PC-3 (cell line): ENCODE measurements at regions not wholly inside any gene's neighbourhood (a gene's known extent, or its start where the extent isn't known, plus 50 kb on each side); places are given as distances from the start of the nearest gene placed in this dataset.
A peak's percentile ranks its signal among the peaks of the same experiment; 100 is the strongest.
"Not testable (repeated sequence)": the region's sequence is repeated elsewhere in the genome, so short reads cannot be mapped to it uniquely, and the experiment has no call there.

Experiments
- ATAC-seq: fragments of 200-7000 bp; cut with Tn5 transposase; 2 replicates; pipeline ENCODE4 v1.9.1; 2020; ENCODE audit warnings: mild to moderate bottlenecking, moderate library complexity
- BruUV-seq: library from RNA; stranded (reverse); fragments of 400-500 nt; replicated peaks from 2 replicates; lab custom pipeline; 2021; lab: Mats Ljungman, UMichigan
- CTCF ChIA-PET: fragments of 300-600 bp; sonication (Branson Sonifier 250); formaldehyde crosslinking; loops from one replicate; lab custom pipeline; 2022; ENCODE audit warnings: antibody characterized with exemption; lab: Charles Lee
- POLR2A ChIA-PET: fragments of 300-600 bp; sonication (Branson Sonifier 250); formaldehyde crosslinking; loops from one replicate; lab custom pipeline; 2022; ENCODE audit warnings: antibody characterized with exemption; ENCODE audit not compliant: unreplicated experiment; lab: Charles Lee
- DNase-seq: peaks from one replicate; pipeline ENCODE4 v3.0.0-alpha.2; 2015
- H2AFZ ChIP-seq: fragments of 300-600 bp; sonication (generic); 2 replicates; pipeline ENCODE4 v1.6.0; 2016; ENCODE audit warnings: antibody characterized with exemption, low read length
- H3F3A ChIP-seq: fragments of 300-600 bp; sonication (generic); one replicate; pipeline ENCODE4 v1.6.0; 2017; ENCODE audit warnings: antibody characterized with exemption, low read length, control low read depth, mild to moderate bottlenecking; ENCODE audit not compliant: unreplicated experiment
- H3K27ac ChIP-seq: fragments of 300-600 bp; sonication (generic); 2 replicates; pipeline ENCODE4 v1.5.1; 2016; ENCODE audit warnings: mild to moderate bottlenecking, low read length
- H3K27me3 ChIP-seq: fragments of 300-600 bp; sonication (generic); 2 replicates; pipeline ENCODE4 v1.6.1; 2016; ENCODE audit warnings: low read length, mixed read lengths
- H3K36me3 ChIP-seq: fragments of 300-600 bp; sonication (generic); 2 replicates; pipeline ENCODE4 v1.6.1; 2016; ENCODE audit warnings: low read depth, mixed run types, low read length, mixed read lengths
- H3K4me1 ChIP-seq: fragments of 300-600 bp; sonication (generic); 2 replicates; pipeline ENCODE4 v1.5.1; 2016; ENCODE audit warnings: low read length; ENCODE audit not compliant: insufficient read depth
- H3K4me2 ChIP-seq: fragments of 300-600 bp; sonication (generic); 2 replicates; pipeline ENCODE4 v1.6.0; 2016; ENCODE audit warnings: low read length
- H3K4me3 ChIP-seq: fragments of 300-600 bp; sonication (generic); 2 replicates; pipeline ENCODE4 v1.5.1; 2016; ENCODE audit warnings: mild to moderate bottlenecking, low read length, mixed read lengths
- H3K79me2 ChIP-seq: fragments of 300-600 bp; sonication (generic); 2 replicates; pipeline ENCODE4 v1.6.1; 2017; ENCODE audit warnings: low read length, mixed read lengths
- H3K9ac ChIP-seq: fragments of 300-600 bp; sonication (generic); 2 replicates; pipeline ENCODE4 v1.6.0; 2016; ENCODE audit warnings: mild to moderate bottlenecking, low read length
- H3K9me2 ChIP-seq: fragments of 300-600 bp; sonication (generic); replicated peaks from 2 replicates; pipeline ENCODE4 v1.6.1; 2016; ENCODE audit warnings: mixed run types, low read length, mixed read lengths
- H3K9me3 ChIP-seq: fragments of 300-600 bp; sonication (generic); 2 replicates; pipeline ENCODE4 v1.6.1; 2016; ENCODE audit warnings: low read length, mixed read lengths
- H4K20me1 ChIP-seq: fragments of 300-600 bp; sonication (generic); 2 replicates; pipeline ENCODE4 v1.6.1; 2016; ENCODE audit warnings: low read length, mixed read lengths
- CTCF ChIP-seq: fragments of 300-600 bp; sonication (generic); conservative IDR thresholded peaks from 2 replicates; pipeline ENCODE4 v1.5.1; 2017; ENCODE audit warnings: antibody characterized with exemption, low read depth, mild to moderate bottlenecking, low read length
- EZH2 ChIP-seq: fragments of 300-600 bp; sonication (generic); IDR thresholded peaks from one replicate; pipeline ENCODE4 v1.6.1; 2017; ENCODE audit warnings: antibody characterized with exemption, mild to moderate bottlenecking, low read length; ENCODE audit not compliant: unreplicated experiment
- EZH2phosphoT487 ChIP-seq: fragments of 300-600 bp; sonication (generic); IDR thresholded peaks from 2 replicates; pipeline ENCODE4 v1.6.1; 2018; ENCODE audit warnings: mild to moderate bottlenecking, antibody characterized with exemption, low read length, borderline replicate concordance
- intact Hi-C: fragments of 100-400 bp; cut with micrococcal nuclease; formaldehyde crosslinking; loops from 2 replicates; pipeline ENCODE4 v1.9.0; 2023

GRCh38 chrX:84865113-84865512, 138.6 kb upstream of the APOOL start:
- Histone ChIP-seq H3K4me3 (no peak overlapping the region), H3K36me3 (no peaks in the 10 kb centered on the region), H3K27me3 (no peaks in the 10 kb centered on the region), H3K9me2 (no peaks in the 10 kb centered on the region), H3K4me1 (no peaks in the 10 kb centered on the region), H4K20me1 (no peaks in the 10 kb centered on the region), H3K9ac (no peak overlapping the region), H3K9me3 (no peaks in the 10 kb centered on the region), H3K4me2 (no peak overlapping the region), H3K79me2 (no peaks in the 10 kb centered on the region), H3K27ac (no peak overlapping the region), H2AFZ (no peak overlapping the region), H3F3A (no peaks in the 10 kb centered on the region)
- ChIA-PET CTCF (no interaction called here), POLR2A (no interaction called here)
- ATAC-seq (peak; percentile 31), DNase-seq (peak; percentile 44)
- BruUV-seq, result no TSS peak
- TF ChIP-seq CTCF (no peak), EZH2phosphoT487 (no peak), EZH2 (no peak)
- intact Hi-C loops, result no loop called here

GRCh38 chrX:84870281-84870680, 133.4 kb upstream of the APOOL start:
- H3K9ac ChIP-seq, ATAC-seq, H3K36me3 ChIP-seq, H3K4me1 ChIP-seq, H4K20me1 ChIP-seq, DNase-seq, intact Hi-C loops, H3K9me2 ChIP-seq, H3K4me2 ChIP-seq, H3K79me2 ChIP-seq, H2AFZ ChIP-seq, CTCF ChIA-PET, H3K9me3 ChIP-seq, BruUV-seq, H3K27me3 ChIP-seq, H3K4me3 ChIP-seq, POLR2A ChIA-PET, H3K27ac ChIP-seq, H3F3A ChIP-seq: not testable (repeated sequence)

- BruUV-seq, DNase-seq, H3K4me1 ChIP-seq, H3K9me2 ChIP-seq, H3K27me3 ChIP-seq, H3K4me3 ChIP-seq, H4K20me1 ChIP-seq, H3K9me3 ChIP-seq, H3K79me2 ChIP-seq, POLR2A ChIA-PET, H3K36me3 ChIP-seq, CTCF ChIA-PET, H3K4me2 ChIP-seq, H3K9ac ChIP-seq, H3F3A ChIP-seq, H2AFZ ChIP-seq, intact Hi-C loops, H3K27ac ChIP-seq, ATAC-seq: not testable (repeated sequence)
These were observed 131.4 kb upstream of the APOOL start for GRCh38 chrX:84872160-84872771.

GRCh38 chrX:84873176-84873575, 130.5 kb upstream of the APOOL start:
- POLR2A ChIA-PET, result no interaction called here
- DNase-seq (no peak), ATAC-seq (no peak)

More at GRCh38 chrX:84873176-84873575, 130.5 kb upstream of the APOOL start:
- no TSS peak for BruUV-seq
- Histone ChIP-seq H3K36me3 (no peaks in the 10 kb centered on the region), H3K4me2 (no peak overlapping the region), H3F3A (no peaks in the 10 kb centered on the region), H3K79me2 (no peaks in the 10 kb centered on the region), H3K9me2 (no peaks in the 10 kb centered on the region), H3K27me3 (no peaks in the 10 kb centered on the region), H3K4me1 (no peaks in the 10 kb centered on the region), H2AFZ (no peak overlapping the region), H3K9ac (no peak overlapping the region), H4K20me1 (no peaks in the 10 kb centered on the region), H3K9me3 (no peaks in the 10 kb centered on the region), H3K4me3 (no peak overlapping the region), H3K27ac (no peak overlapping the region)
- intact Hi-C loops, result no loop called here
- CTCF ChIA-PET, result no interaction called here
- no peak for TF ChIP-seq CTCF
- TF ChIP-seq EZH2, result no peak
- TF ChIP-seq EZH2phosphoT487, result no peak
